ENCODE measurements at regions not wholly inside any gene's neighbourhood (a gene's known extent, or its start where the extent isn't known, plus 50 kb on each side); places are given as distances from the start of the nearest gene placed in this dataset.

- no peak overlapping the region for H3K27ac ChIP-seq
- H3K4me3 ChIP-seq: no peak overlapping the region
- peaks cover 0 to 78% (median 41%) of the 10 kb centered on the region in 9 donors for H3K36me3 ChIP-seq
- WGBS, 4 donors: 89 to 92% (median 90%) methylated on average over 11 of the region's 11 CpGs
- H3K4me1 ChIP-seq: peaks cover 0 to 1% (median 0%) of the 10 kb centered on the region in 12 donors
- intact Hi-C loops (cut with DNase I): no loop called here
- H3K9me3 ChIP-seq: no peaks in the 10 kb centered on the region
- ATAC-seq (no peak), DNase-seq (no peak)
- TF ChIP-seq, protein P1, sequence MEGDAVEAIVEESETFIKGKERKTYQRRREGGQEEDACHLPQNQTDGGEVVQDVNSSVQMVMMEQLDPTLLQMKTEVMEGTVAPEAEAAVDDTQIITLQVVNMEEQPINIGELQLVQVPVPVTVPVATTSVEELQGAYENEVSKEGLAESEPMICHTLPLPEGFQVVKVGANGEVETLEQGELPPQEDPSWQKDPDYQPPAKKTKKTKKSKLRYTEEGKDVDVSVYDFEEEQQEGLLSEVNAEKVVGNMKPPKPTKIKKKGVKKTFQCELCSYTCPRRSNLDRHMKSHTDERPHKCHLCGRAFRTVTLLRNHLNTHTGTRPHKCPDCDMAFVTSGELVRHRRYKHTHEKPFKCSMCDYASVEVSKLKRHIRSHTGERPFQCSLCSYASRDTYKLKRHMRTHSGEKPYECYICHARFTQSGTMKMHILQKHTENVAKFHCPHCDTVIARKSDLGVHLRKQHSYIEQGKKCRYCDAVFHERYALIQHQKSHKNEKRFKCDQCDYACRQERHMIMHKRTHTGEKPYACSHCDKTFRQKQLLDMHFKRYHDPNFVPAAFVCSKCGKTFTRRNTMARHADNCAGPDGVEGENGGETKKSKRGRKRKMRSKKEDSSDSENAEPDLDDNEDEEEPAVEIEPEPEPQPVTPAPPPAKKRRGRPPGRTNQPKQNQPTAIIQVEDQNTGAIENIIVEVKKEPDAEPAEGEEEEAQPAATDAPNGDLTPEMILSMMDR (IDR thresholded peaks at IDR 0.05): no peak
- no peak for TF ChIP-seq POLR2A (IDR thresholded peaks at IDR 0.05)
- H3K27me3 ChIP-seq: no peaks in the 10 kb centered on the region
These were observed 234.9 kb upstream of the TPM1 start for GRCh38 chr15:62807539-62808130.

- H3K27me3 ChIP-seq: no peaks in the 10 kb centered on the region
These were observed 233.2 kb upstream of the TPM1 start for GRCh38 chr15:62809115-62809967.

DNA sequence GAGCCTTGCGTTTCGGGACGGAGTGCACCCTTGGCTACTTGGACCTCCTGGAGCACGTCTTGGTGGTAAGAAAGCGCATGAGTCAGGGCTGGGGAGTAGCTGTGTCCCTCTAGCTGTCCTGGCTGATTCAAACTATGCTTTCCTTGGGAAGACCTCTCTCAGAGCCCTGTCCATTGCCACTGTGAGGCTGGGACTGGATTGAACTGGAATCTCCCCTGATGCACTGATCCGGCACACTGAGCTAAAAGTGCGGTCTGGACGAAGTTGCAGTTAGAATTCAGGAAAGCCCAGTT, 232.6 kb upstream of the TPM1 start:
- Histone ChIP-seq H3K27ac (no peak overlapping the region), H3K4me1 (peaks cover 0 to 10% (median 0%) of the 10 kb centered on the region in 12 donors), H3K36me3 (peaks cover 0 to 69% (median 35%) of the 10 kb centered on the region in 9 donors), H3K4me3 (no peak overlapping the region), H3K27me3 (no peaks in the 10 kb centered on the region), H3K9me3 (no peaks in the 10 kb centered on the region)
- ATAC-seq: no peak
- 94 to 97% (median 96%) methylated on average over 8 of the region's 8 CpGs for WGBS, 4 donors
- intact Hi-C loops (cut with DNase I): no loop called here
- no peak for DNase-seq
- TF ChIP-seq, protein P1 (IDR thresholded peaks at IDR 0.05): no peak
- TF ChIP-seq POLR2A (IDR thresholded peaks at IDR 0.05): no peak

More at GRCh38 chr15:62809115-62809967, 233.2 kb upstream of the TPM1 start:
- peaks cover 0 to 74% (median 37%) of the 10 kb centered on the region in 9 donors for H3K36me3 ChIP-seq
- H3K4me3 ChIP-seq: no peak overlapping the region
- peaks cover 0 to 5% (median 0%) of the 10 kb centered on the region in 12 donors for H3K4me1 ChIP-seq
- 78 to 86% (median 83%) methylated on average over 8 of the region's 8 CpGs for WGBS, 4 donors
- no peaks in the 10 kb centered on the region for H3K9me3 ChIP-seq
- no peak for ATAC-seq
- DNase-seq: no peak
- no peak overlapping the region for H3K27ac ChIP-seq
- intact Hi-C loops (cut with DNase I): no loop called here
- TF ChIP-seq POLR2A (IDR thresholded peaks at IDR 0.05): no peak
- TF ChIP-seq, protein P1 (IDR thresholded peaks at IDR 0.05): no peak

DNA sequence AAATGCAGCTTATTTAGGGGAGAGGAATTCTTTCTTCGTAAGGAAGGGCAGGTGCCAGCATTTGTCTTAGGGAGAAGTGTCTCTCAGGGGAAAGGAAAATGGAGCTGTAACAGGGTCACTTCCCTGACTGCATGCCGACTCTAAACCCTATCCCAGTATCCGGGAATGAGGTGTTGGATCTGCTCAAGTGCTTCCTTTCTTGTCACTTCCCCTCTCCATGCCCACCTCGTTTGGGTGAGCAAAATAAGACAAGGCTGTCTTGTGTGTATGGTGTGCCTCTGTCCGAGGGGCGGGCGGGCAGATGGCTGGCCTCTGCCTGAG, 230.1 kb upstream of the TPM1 start:
- intact Hi-C loops (cut with DNase I): no loop called here
- Histone ChIP-seq H3K27me3 (no peaks in the 10 kb centered on the region), H3K4me1 (peaks cover 0 to 32% (median 10%) of the 10 kb centered on the region in 12 donors), H3K9me3 (no peaks in the 10 kb centered on the region), H3K4me3 (no peak overlapping the region), H3K36me3 (peaks cover 0 to 44% (median 14%) of the 10 kb centered on the region in 9 donors), H3K27ac (no peak overlapping the region)
- TF ChIP-seq, protein P1 (IDR thresholded peaks at IDR 0.05): no peak
- no peak for TF ChIP-seq POLR2A (IDR thresholded peaks at IDR 0.05)
- no peak for DNase-seq
- no peak for ATAC-seq
- 79 to 81% (median 79%) methylated on average over 7 of the region's 7 CpGs for WGBS, 4 donors

Measured in heart left ventricle (tissue), 16 donors.